HG03558 (cell line): ENCODE measurements at regions not wholly inside any gene's neighbourhood (a gene's known extent, or its start where the extent isn't known, plus 50 kb on each side); places are given as distances from the start of the nearest gene placed in this dataset.
A peak's percentile ranks its signal among the peaks of the same experiment; 100 is the strongest.
"Not testable (repeated sequence)": the region's sequence is repeated elsewhere in the genome, so short reads cannot be mapped to it uniquely, and the experiment has no call there.

Experiments
- ATAC-seq: cut with Tn5 transposase; IDR thresholded peaks from one replicate; pipeline ENCODE4 v1.9.1; 2021; ENCODE audit warnings: moderate number of reproducible peaks; ENCODE audit not compliant: unreplicated experiment; ENCODE audit errors: extremely low read depth

- ATAC-seq = no peak
These were observed 313.2 kb downstream of the NR4A2 start for GRCh38 chr2:156019341-156019740.

DNA sequence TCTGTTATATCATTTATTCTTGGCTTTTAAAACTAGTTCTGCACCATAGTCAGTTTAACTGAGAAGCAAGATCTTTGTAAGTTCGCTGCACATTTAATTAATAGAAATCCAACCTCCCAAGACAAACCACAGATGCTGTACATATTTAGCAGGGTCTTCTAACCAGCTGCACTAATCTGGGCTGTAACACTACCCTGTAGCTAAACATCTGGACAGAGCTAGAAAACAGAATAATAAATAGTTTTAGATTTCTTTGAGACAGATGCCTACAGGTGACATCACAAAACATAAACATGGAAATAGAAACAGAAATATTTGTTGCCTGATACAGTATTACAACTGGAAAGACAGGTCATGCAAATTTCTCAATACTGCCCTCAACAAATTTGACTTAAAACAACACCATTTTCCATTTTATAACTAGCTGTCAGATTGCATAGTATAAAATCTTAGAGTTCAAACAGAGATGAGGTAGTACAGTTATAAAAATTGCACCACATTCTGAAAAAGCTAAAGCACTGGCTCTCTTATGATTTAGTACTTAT lies 315.1 kb downstream of the NR4A2 start:
- ATAC-seq = no peak

GRCh38 chr2:156009293-156009692 lies 323.2 kb downstream of the NR4A2 start:
- no peak for ATAC-seq

GRCh38 chr2:156006721-156007618 lies 325.6 kb downstream of the NR4A2 start:
- ATAC-seq = no peak

DNA sequence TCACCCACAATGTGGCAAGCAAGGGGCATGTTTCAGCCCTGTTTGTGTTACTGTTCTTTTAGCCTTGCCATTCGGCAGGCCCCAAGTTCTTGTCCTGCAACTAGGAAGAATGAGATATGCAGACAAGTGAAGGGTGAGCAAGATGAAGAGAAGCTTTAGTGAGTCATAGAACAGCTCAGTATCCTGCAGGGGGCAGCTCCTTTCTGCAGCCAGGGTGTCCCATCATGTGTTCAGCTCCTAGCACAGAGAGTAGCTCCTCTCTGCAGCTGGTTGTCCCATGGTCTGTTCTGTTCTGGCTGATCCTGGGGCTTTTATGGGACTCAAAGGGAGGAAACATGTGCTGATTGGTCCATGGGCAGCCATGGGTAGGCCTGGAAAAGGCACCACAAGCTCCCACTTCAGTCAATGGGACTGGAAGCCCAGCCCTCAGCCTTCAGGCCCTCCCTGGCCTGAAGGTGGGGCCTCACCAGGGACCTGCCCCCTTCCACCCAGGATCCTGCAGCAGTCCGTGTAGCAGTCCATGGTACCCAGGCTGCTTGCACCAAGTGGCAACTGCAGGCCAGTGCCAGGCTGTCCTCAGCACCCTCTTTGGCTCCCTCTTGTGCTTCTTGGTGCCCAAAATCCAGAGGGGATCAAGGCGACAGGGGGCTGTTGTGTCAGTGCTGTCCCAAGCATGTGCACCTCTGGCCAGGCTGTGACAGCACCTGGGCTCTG lies 326.4 kb downstream of the NR4A2 start:
- no peak for ATAC-seq

DNA sequence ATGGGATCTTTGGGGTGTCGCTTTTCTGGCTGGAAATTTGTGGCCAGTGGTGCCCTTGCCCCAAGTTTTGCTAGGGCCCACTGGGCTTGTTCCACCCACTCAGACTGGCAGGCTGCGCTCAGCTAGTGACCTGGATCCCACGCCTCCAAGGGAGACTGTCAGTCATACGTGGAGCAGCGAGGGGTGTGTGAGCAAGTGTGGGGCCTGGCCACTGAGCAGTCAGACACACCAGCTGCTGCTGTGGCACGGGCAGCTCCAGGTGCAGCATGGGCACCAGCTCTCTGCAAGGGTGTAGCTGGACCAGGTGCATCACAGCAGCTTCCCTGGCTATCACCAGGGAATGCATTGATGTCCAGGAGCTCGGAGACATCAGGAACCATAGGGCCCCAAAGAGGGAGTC lies 327.0 kb downstream of the NR4A2 start:
- no peak for ATAC-seq

- no peak for ATAC-seq
These were observed 328.1 kb downstream of the NR4A2 start for GRCh38 chr2:156004459-156004858.

- no peak for ATAC-seq
These were observed 328.7 kb downstream of the NR4A2 start for GRCh38 chr2:156003780-156004179.

GRCh38 chr2:156001851-156002250 lies 330.7 kb downstream of the NR4A2 start:
- ATAC-seq = no peak

- no peak for ATAC-seq
These were observed 335.0 kb downstream of the NR4A2 start for GRCh38 chr2:155997538-155997937.

DNA sequence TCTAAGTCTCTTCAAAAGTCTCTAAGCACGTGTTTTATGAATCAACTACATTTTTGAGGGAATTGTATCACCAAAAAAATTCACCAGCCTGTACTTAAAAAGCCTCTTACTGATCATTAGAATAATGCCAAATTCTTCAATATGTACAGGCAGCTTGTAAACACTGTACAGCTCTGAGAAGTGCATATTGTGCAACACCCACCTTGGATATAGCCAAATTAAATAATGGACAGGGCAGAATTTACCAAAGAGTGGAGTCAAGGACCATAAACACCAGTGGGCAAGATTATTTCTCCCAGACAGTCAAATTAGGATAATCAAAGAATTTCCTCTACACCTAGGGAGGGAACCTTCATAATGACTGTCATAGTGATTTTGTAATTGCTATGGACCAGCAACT lies 338.2 kb downstream of the NR4A2 start:
- no peak for ATAC-seq

GRCh38 chr2:155983845-155984244 lies 348.7 kb downstream of the NR4A2 start:
- ATAC-seq = no peak

DNA sequence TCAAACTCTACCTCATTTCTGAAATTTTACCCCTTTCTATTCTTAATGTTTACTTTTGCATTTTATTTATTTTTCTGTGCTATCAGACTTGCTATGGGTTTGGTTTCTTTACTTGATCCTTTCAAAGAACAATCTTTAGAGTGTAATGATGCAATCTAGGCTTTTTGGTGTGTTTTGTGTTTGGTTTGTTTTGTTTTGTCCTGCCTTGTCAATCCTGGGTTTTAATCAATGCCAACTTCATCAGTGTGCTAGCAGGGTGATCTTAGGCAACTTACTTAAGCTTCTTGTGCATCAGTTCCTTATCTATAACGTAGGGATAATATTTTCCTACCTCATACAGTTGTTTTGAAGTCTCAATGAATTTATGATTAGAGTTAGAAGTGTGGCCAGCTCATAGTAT lies 350.4 kb downstream of the NR4A2 start:
- no peak for ATAC-seq

DNA sequence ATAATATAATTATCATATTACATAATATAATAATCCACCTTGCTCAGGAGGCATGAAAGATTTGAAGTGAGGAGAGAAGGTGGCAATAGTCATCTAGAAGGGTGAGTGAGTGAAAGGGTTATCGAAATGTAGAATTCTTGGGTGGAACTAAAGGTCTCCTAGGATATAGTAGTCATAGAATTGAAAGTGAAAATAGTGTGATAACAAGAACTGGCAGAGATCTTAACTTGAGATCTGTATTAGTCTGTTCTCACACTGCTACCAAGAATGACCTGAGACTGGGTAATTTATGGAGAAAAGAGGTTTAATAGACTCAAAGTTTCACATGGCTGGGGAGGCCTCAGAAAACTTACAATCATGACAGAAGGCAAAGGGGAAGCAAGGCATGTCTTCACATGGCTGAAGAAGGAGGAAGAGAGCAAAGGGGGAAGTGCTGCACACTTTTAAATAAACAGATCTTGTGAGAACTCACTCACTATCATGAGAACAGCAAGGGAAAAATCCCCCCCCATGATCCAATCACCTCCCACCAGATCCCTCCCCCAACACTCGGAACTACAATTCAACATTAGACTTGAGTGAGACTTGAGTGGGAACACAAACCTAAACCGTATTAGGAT lies 351.5 kb downstream of the NR4A2 start:
- ATAC-seq = peak; percentile 80

GRCh38 chr2:155975734-155976133 lies 356.8 kb downstream of the NR4A2 start:
- ATAC-seq = no peak

GRCh38 chr2:155972916-155973315 lies 359.6 kb downstream of the NR4A2 start:
- no peak for ATAC-seq

DNA sequence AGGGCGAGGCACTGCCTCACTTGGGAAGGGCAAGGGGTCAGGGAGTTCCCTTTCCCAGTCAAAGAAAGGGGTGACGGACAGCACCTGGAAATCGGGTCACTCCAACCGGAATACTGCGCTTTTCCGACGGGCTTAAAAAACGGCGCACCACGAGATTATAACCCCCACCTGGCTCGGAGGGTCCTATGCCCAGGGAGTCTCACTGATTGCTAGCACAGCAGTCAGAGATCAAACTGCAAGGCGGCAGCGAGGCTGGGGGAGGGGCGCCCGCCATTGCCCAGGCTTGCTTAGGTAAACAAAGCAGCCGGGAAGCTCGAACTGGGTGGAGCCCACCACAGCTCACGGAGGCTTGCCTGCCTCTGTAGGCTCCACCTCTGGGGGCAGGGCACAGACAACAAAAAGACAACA lies 366.5 kb downstream of the NR4A2 start:
- ATAC-seq = not testable (repeated sequence)

- no peak for ATAC-seq
These were observed 367.0 kb downstream of the NR4A2 start for GRCh38 chr2:155965415-155966063.

- no peak for ATAC-seq
These were observed 370.9 kb downstream of the NR4A2 start for GRCh38 chr2:155961641-155962040.

GRCh38 chr2:155958834-155959233 lies 373.7 kb downstream of the NR4A2 start:
- ATAC-seq = no peak
